H9 (cell line): ENCODE measurements at regions not wholly inside any gene's neighbourhood (a gene's known extent, or its start where the extent isn't known, plus 50 kb on each side); places are given as distances from the start of the nearest gene placed in this dataset.

Experiments
- DNase-seq: peaks from one replicate; pipeline ENCODE4 v3.0.0-alpha.2; 2017
- H2AFZ ChIP-seq: one replicate; pipeline ENCODE4 v1.6.1; 2013; ENCODE audit warnings: mild to moderate bottlenecking, low read length, control low read depth, moderate library complexity
- H2AK5ac ChIP-seq: 2 replicates; pipeline ENCODE4 v1.6.1; 2013; ENCODE audit warnings: low read length, control low read depth, mixed read lengths; ENCODE audit not compliant: insufficient read length
- H2BK120ac ChIP-seq: one replicate; pipeline ENCODE4 v1.6.1; 2013; ENCODE audit warnings: low read depth, mild to moderate bottlenecking, low read length, control low read depth, inconsistent platforms; ENCODE audit not compliant: poor library complexity, severe bottlenecking
- H2BK12ac ChIP-seq: 2 replicates; pipeline ENCODE4 v1.6.1; 2013; ENCODE audit warnings: low read length, control low read depth, mixed read lengths, low read depth; ENCODE audit not compliant: insufficient read length
- H2BK15ac ChIP-seq: 2 replicates; pipeline ENCODE4 v1.6.1; 2013; ENCODE audit warnings: low read depth, low read length, control low read depth
- H2BK20ac ChIP-seq: one replicate; pipeline ENCODE4 v1.6.1; 2013; ENCODE audit warnings: low read depth, mild to moderate bottlenecking, low read length, control low read depth, inconsistent platforms; ENCODE audit not compliant: poor library complexity, severe bottlenecking
- H2BK5ac ChIP-seq: 2 replicates; pipeline ENCODE4 v1.6.1; 2013; ENCODE audit warnings: low read length, control low read depth, mixed read lengths; ENCODE audit not compliant: insufficient read length
- H3K14ac ChIP-seq: 2 replicates; pipeline ENCODE4 v1.6.1; 2013; ENCODE audit warnings: low read length, control low read depth; ENCODE audit not compliant: insufficient read depth
- H3K18ac ChIP-seq: 2 replicates; pipeline ENCODE4 v1.6.1; 2013; ENCODE audit warnings: low read depth, mild to moderate bottlenecking, mixed read lengths, low read length, control low read depth; ENCODE audit not compliant: insufficient read length
- H3K23ac ChIP-seq: 2 replicates; pipeline ENCODE4 v1.6.1; 2013; ENCODE audit warnings: low read length, control low read depth, mixed read lengths, low read depth; ENCODE audit not compliant: insufficient read length
- H3K23me2 ChIP-seq: 2 replicates; pipeline ENCODE4 v1.6.1; 2013; ENCODE audit warnings: low read depth, mild to moderate bottlenecking, mixed read lengths, low read length, control low read depth; ENCODE audit not compliant: insufficient read length, poor library complexity, severe bottlenecking
- H3K27ac ChIP-seq: 2 replicates; pipeline ENCODE4 v1.5.1; 2013; ENCODE audit warnings: low read length, control low read depth, mixed read lengths, low read depth; ENCODE audit not compliant: insufficient read length
- H3K27me3 ChIP-seq: 2 replicates; pipeline ENCODE4 v1.6.1; 2013; ENCODE audit warnings: low read length, control low read depth, inconsistent platforms; ENCODE audit not compliant: insufficient read depth
- H3K4ac ChIP-seq: 2 replicates; pipeline ENCODE4 v1.6.1; 2013; ENCODE audit warnings: low read depth, mild to moderate bottlenecking, control low read depth, inconsistent platforms, low read length, moderate library complexity
- H3K4me1 ChIP-seq: 2 replicates; pipeline ENCODE4 v1.6.1; 2013; ENCODE audit warnings: low read length, control low read depth, inconsistent platforms; ENCODE audit not compliant: insufficient read depth
- H3K4me2 ChIP-seq: 2 replicates; pipeline ENCODE4 v1.6.1; 2013; ENCODE audit warnings: low read length, control low read depth, mixed read lengths; ENCODE audit not compliant: insufficient read length, insufficient read depth
- H3K56ac ChIP-seq: 2 replicates; pipeline ENCODE4 v1.6.1; 2013; ENCODE audit warnings: low read depth, mild to moderate bottlenecking, mixed read lengths, low read length, control low read depth; ENCODE audit not compliant: insufficient read length
- H3K79me1 ChIP-seq: 2 replicates; pipeline ENCODE4 v1.6.1; 2013; ENCODE audit warnings: low read depth, mild to moderate bottlenecking, moderate library complexity, low read length, control low read depth, inconsistent platforms; ENCODE audit not compliant: insufficient read depth, poor library complexity, severe bottlenecking
- H3K79me2 ChIP-seq: 2 replicates; pipeline ENCODE4 v1.6.1; 2013; ENCODE audit warnings: low read length, control low read depth, inconsistent platforms; ENCODE audit not compliant: insufficient read depth
- H3K9ac ChIP-seq: 2 replicates; pipeline ENCODE4 v1.6.1; 2013; ENCODE audit warnings: low read length, control low read depth, mixed read lengths; ENCODE audit not compliant: insufficient read length; ENCODE audit errors: extremely low read depth
- H3K9me3 ChIP-seq: one replicate; pipeline ENCODE4 v1.6.1; 2013; ENCODE audit warnings: low read depth, low read length, inconsistent platforms; ENCODE audit not compliant: control insufficient read depth
- H3T11ph ChIP-seq: one replicate; pipeline ENCODE4 v1.6.1; 2013; ENCODE audit warnings: mild to moderate bottlenecking, low read length, control low read depth, inconsistent platforms
- H4K20me1 ChIP-seq: one replicate; pipeline ENCODE4 v1.6.1; 2013; ENCODE audit not compliant: control insufficient read depth, insufficient read length, insufficient read depth
- H4K5ac ChIP-seq: 2 replicates; pipeline ENCODE4 v1.6.1; 2013; ENCODE audit warnings: low read depth, mild to moderate bottlenecking, mixed read lengths, low read length, control low read depth; ENCODE audit not compliant: insufficient read length
- H4K8ac ChIP-seq: replicated peaks from 2 replicates; pipeline ENCODE4 v1.6.1; 2013; ENCODE audit warnings: low read length, control low read depth, mixed read lengths, low read depth; ENCODE audit not compliant: insufficient read length
- H4K91ac ChIP-seq: 2 replicates; pipeline ENCODE4 v1.6.1; 2013; ENCODE audit warnings: low read depth, mild to moderate bottlenecking, moderate library complexity, mixed read lengths, low read length, control low read depth; ENCODE audit not compliant: insufficient read length
- H3K27ac Mint-ChIP-seq, 3 experiments: 2 replicates in 2 of 3; 3 replicates in 1 of 3; pipeline ENCODE4 v1.8.0; 2020 to 2021; ENCODE audit warnings: mixed read lengths in 3 of 3, mild to moderate bottlenecking in 1 of 3, moderate library complexity in 1 of 3
- H3K27me3 Mint-ChIP-seq: 2 replicates; pipeline ENCODE4 v1.8.0; 2021; ENCODE audit warnings: low read depth, mild to moderate bottlenecking, moderate library complexity, mixed read lengths
- H3K36me3 Mint-ChIP-seq, 3 experiments: 2 replicates in 2 of 3; 3 replicates in 1 of 3; pipeline ENCODE4 v1.8.0; 2020 to 2021; ENCODE audit warnings: low read depth in 3 of 3, mixed read lengths in 3 of 3; ENCODE audit not compliant: insufficient read depth in 1 of 3
- H3K4me1 Mint-ChIP-seq, 2 experiments: 2 replicates each; pipeline ENCODE4 v1.8.0; 2020; ENCODE audit warnings: mixed read lengths in 2 of 2
- H3K4me3 Mint-ChIP-seq, 2 experiments: 2 replicates in 1 of 2; 3 replicates in 1 of 2; pipeline ENCODE4 v1.8.0; 2020 to 2021; ENCODE audit warnings: mild to moderate bottlenecking in 2 of 2, mixed read lengths in 2 of 2, moderate library complexity in 1 of 2
- H3K9me3 Mint-ChIP-seq, 2 experiments: 2 replicates in 1 of 2; 3 replicates in 1 of 2; pipeline ENCODE4 v1.8.0; 2020; ENCODE audit warnings: mild to moderate bottlenecking in 2 of 2, mixed read lengths in 2 of 2, moderate library complexity in 1 of 2
- CTCF ChIP-seq: fragments of 200-600 bp; sonication (generic); conservative IDR thresholded peaks from 3 replicates; pipeline ENCODE4 v1.8.0; 2021; ENCODE audit warnings: antibody characterized with exemption, mild to moderate bottlenecking
- WGBS: extraction: QIAGEN DNeasy Blood & Tissue Kit; methylation state at CpG from one replicate; pipeline ENCODE4 v1.1.7; 2013; ENCODE audit warnings: missing lambda C conversion rate, low lambda C conversion rate, mixed read lengths; ENCODE audit not compliant: insufficient read length; ENCODE audit errors: extremely low coverage; 5-methylcytosine and 5-hydroxymethylcytosine counted together

GRCh38 chr1:14011132-14011531 is 311.1 kb downstream of the PRDM2 start:
- Mint-ChIP-seq H3K27ac (no peak overlapping the region), H3K9me3 (peaks cover 8 to 11% of the 10 kb centered on the region in 2 experiments), H3K27me3 (peaks cover 4% of the 10 kb centered on the region; the same call in 1 of the 2 replicates), H3K4me3 (no peak overlapping the region), H3K36me3 (peaks cover 0 to 13% (median 2%) of the 10 kb centered on the region in 3 experiments; a peak in 3 of 7 replicates), H3K4me1 (peaks cover 13 to 15% of the 10 kb centered on the region in 2 experiments)
- H3K9me3 ChIP-seq = no peaks in the 10 kb centered on the region
- H4K20me1 ChIP-seq = no peaks in the 10 kb centered on the region
- H2BK20ac ChIP-seq = no peak overlapping the region
- H3K27me3 ChIP-seq = no peaks in the 10 kb centered on the region
- H4K91ac ChIP-seq = no peak overlapping the region
- H3K4me2 ChIP-seq = no peak overlapping the region
- H2BK15ac ChIP-seq = no peak overlapping the region
- no peak overlapping the region for H3K14ac ChIP-seq
- H3K4ac ChIP-seq = no peak overlapping the region
- no peak overlapping the region for H3T11ph ChIP-seq
- no peaks in the 10 kb centered on the region for H3K23me2 ChIP-seq
- no peaks in the 10 kb centered on the region for H3K79me1 ChIP-seq
- H4K5ac ChIP-seq = no peak overlapping the region
- H3K18ac ChIP-seq = no peak overlapping the region
- no peak overlapping the region for H2BK120ac ChIP-seq
- H3K4me1 ChIP-seq = no peaks in the 10 kb centered on the region; the same call in 1 of the 2 replicates
- no peak for DNase-seq
- no peak overlapping the region for H3K23ac ChIP-seq
- no peaks in the 10 kb centered on the region for H3K79me2 ChIP-seq
- no peak overlapping the region for H4K8ac ChIP-seq
- H2BK12ac ChIP-seq = no peak overlapping the region
- no peak overlapping the region for H2BK5ac ChIP-seq
- no peak for TF ChIP-seq CTCF
- no CpG with 5 or more reads among the region's 9 CpGs for WGBS
- H2AFZ ChIP-seq = no peak overlapping the region
- H3K9ac ChIP-seq = no peak overlapping the region
- no peak overlapping the region for H3K56ac ChIP-seq
- no peak overlapping the region for H2AK5ac ChIP-seq
- no peak overlapping the region for H3K27ac ChIP-seq
